Hepatocyte (in vitro differentiated cells): ENCODE measurements at regions not wholly inside any gene's neighbourhood (a gene's known extent, or its start where the extent isn't known, plus 50 kb on each side); places are given as distances from the start of the nearest gene placed in this dataset.

Experiments
- DNase-seq: peaks from one replicate; pipeline ENCODE4 v3.0.0-alpha.2; 2016; ENCODE audit warnings: low spot score
- H2AFZ ChIP-seq: fragments of 200-600 bp; sonication (generic); 2 replicates; pipeline ENCODE4 v1.6.0; 2016; ENCODE audit warnings: antibody characterized with exemption, mild to moderate bottlenecking
- H3K27ac ChIP-seq: fragments of 200-600 bp; sonication (generic); 2 replicates; pipeline ENCODE4 v1.5.1; 2016; ENCODE audit warnings: mild to moderate bottlenecking
- H3K27me3 ChIP-seq: fragments of 200-600 bp; sonication (generic); 2 replicates; pipeline ENCODE4 v1.6.1; 2016
- H3K36me3 ChIP-seq: fragments of 200-600 bp; sonication (generic); replicated peaks from 2 replicates; pipeline ENCODE4 v1.5.1; 2016; ENCODE audit warnings: low read depth; ENCODE audit not compliant: insufficient read depth
- H3K4me1 ChIP-seq: fragments of 200-600 bp; sonication (generic); 2 replicates; pipeline ENCODE4 v1.5.1; 2016; ENCODE audit warnings: mild to moderate bottlenecking, moderate library complexity; ENCODE audit not compliant: insufficient read depth
- H3K4me2 ChIP-seq: fragments of 200-600 bp; sonication (generic); 2 replicates; pipeline ENCODE4 v1.6.0; 2016
- H3K4me3 ChIP-seq: fragments of 200-600 bp; sonication (generic); 2 replicates; pipeline ENCODE4 v1.5.1; 2016; ENCODE audit warnings: mild to moderate bottlenecking
- H3K79me2 ChIP-seq: fragments of 200-600 bp; sonication (generic); 2 replicates; pipeline ENCODE4 v1.6.0; 2017; ENCODE audit warnings: mild to moderate bottlenecking
- H3K9me2 ChIP-seq: fragments of 200-600 bp; sonication (generic); replicated peaks from 2 replicates; pipeline ENCODE4 v1.6.0; 2017; ENCODE audit warnings: mild to moderate bottlenecking; ENCODE audit not compliant: insufficient read depth
- H3K9me3 ChIP-seq: fragments of 200-600 bp; sonication (generic); 2 replicates; pipeline ENCODE4 v1.5.1; 2016; ENCODE audit warnings: low read depth, mild to moderate bottlenecking
- H4K20me1 ChIP-seq: fragments of 200-600 bp; sonication (generic); 2 replicates; pipeline ENCODE4 v1.6.0; 2016; ENCODE audit warnings: mild to moderate bottlenecking; ENCODE audit not compliant: insufficient read depth, poor library complexity, severe bottlenecking
- CTCF ChIP-seq: fragments of 200-600 bp; sonication (generic); IDR thresholded peaks from 2 replicates; pipeline ENCODE4 v1.5.1; 2016; ENCODE audit warnings: antibody characterized with exemption, mild to moderate bottlenecking; ENCODE audit not compliant: poor library complexity
- EZH2 ChIP-seq: fragments of 200-600 bp; sonication (generic); IDR thresholded peaks from 2 replicates; pipeline ENCODE4 v1.6.1; 2016; ENCODE audit warnings: antibody characterized with exemption, mild to moderate bottlenecking, borderline replicate concordance
- EZH2phosphoT487 ChIP-seq: fragments of 200-600 bp; sonication (generic); IDR thresholded peaks from one replicate; pipeline ENCODE4 v1.6.1; 2018; ENCODE audit warnings: antibody characterized with exemption, mild to moderate bottlenecking, low read depth, moderate library complexity; ENCODE audit not compliant: unreplicated experiment, severe bottlenecking
- WGBS: methylation state at CpG from one replicate; pipeline ENCODE4 v1.1.6; 2016; ENCODE audit warnings: low lambda C conversion rate; ENCODE audit errors: missing lambda C conversion rate; 5-methylcytosine and 5-hydroxymethylcytosine counted together

GRCh38 chr6:167576050-167576741, 250.5 kb upstream of the AFDN start:
- no peak overlapping the region for H3K4me3 ChIP-seq
- H2AFZ ChIP-seq: no peak overlapping the region
- DNase-seq: no peak
- no peaks in the 10 kb centered on the region for H3K4me1 ChIP-seq
- no peaks in the 10 kb centered on the region for H3K79me2 ChIP-seq
- H3K9me3 ChIP-seq: no peaks in the 10 kb centered on the region
- no peak overlapping the region for H3K4me2 ChIP-seq
- WGBS: 94% methylated on average over 23 of the region's 23 CpGs
- TF ChIP-seq EZH2phosphoT487: no peak
- no peak for TF ChIP-seq EZH2
- no peak for TF ChIP-seq CTCF
- no peaks in the 10 kb centered on the region for H3K27me3 ChIP-seq
- no peak overlapping the region for H3K27ac ChIP-seq
- H3K36me3 ChIP-seq: no peaks in the 10 kb centered on the region
- no peaks in the 10 kb centered on the region for H3K9me2 ChIP-seq
- no peaks in the 10 kb centered on the region for H4K20me1 ChIP-seq

- no peaks in the 10 kb centered on the region for H3K36me3 ChIP-seq
- H3K4me1 ChIP-seq: no peaks in the 10 kb centered on the region
- no peaks in the 10 kb centered on the region for H3K9me3 ChIP-seq
- no peak overlapping the region for H3K27ac ChIP-seq
- no peak for DNase-seq
- no peaks in the 10 kb centered on the region for H3K9me2 ChIP-seq
- no peak overlapping the region for H3K4me3 ChIP-seq
- H2AFZ ChIP-seq: no peak overlapping the region
- H4K20me1 ChIP-seq: no peaks in the 10 kb centered on the region
- no peak overlapping the region for H3K4me2 ChIP-seq
- TF ChIP-seq CTCF (no peak), EZH2phosphoT487 (no peak), EZH2 (no peak)
- no peaks in the 10 kb centered on the region for H3K27me3 ChIP-seq
- whole genome bisulfite sequencing: 79% methylated on average over 21 of the region's 21 CpGs
- no peaks in the 10 kb centered on the region for H3K79me2 ChIP-seq
Measured at GRCh38 chr6:167576828-167577503, 249.7 kb upstream of the AFDN start.

GRCh38 chr6:167577891-167578361, 248.8 kb upstream of the AFDN start:
- Histone ChIP-seq H4K20me1 (no peaks in the 10 kb centered on the region), H3K27me3 (no peaks in the 10 kb centered on the region), H2AFZ (no peak overlapping the region), H3K4me2 (no peak overlapping the region), H3K4me3 (no peak overlapping the region), H3K79me2 (no peaks in the 10 kb centered on the region), H3K9me3 (no peaks in the 10 kb centered on the region), H3K27ac (no peak overlapping the region), H3K36me3 (no peaks in the 10 kb centered on the region), H3K9me2 (no peaks in the 10 kb centered on the region), H3K4me1 (no peaks in the 10 kb centered on the region)
- WGBS: 89% methylated on average over 13 of the region's 13 CpGs
- no peak for TF ChIP-seq EZH2
- no peak for TF ChIP-seq CTCF
- TF ChIP-seq EZH2phosphoT487: no peak
- DNase-seq: no peak
